Right lobe of liver (tissue), 4 donors: ENCODE measurements at regions not wholly inside any gene's neighbourhood (a gene's known extent, or its start where the extent isn't known, plus 50 kb on each side); places are given as distances from the start of the nearest gene placed in this dataset.

Source experiments
- CTCF ChIP-seq, 4 donors: fragments of 200-600 bp in 3 of 4; fragments of 450-650 bp in 1 of 4; IDR thresholded peaks; one replicate each; pipeline versions ENCODE4 v1.5.1 to v1.8.0; 2016 to 2022; ENCODE audit warnings: antibody characterized with exemption in 4 of 4, mild to moderate bottlenecking in 2 of 4
- POLR2A ChIP-seq: fragments of 450-650 bp; IDR thresholded peaks from one replicate; pipeline ENCODE4 v1.6.1; 2017; ENCODE audit warnings: antibody characterized with exemption, mild to moderate bottlenecking
- donor health status: DM: no; HTN: no; CAD: no.
- donor health status: DM: no; HTN: no; CAD: no.
- donor health status: DM: no; HTN: yes; CAD: no.

GRCh38 chr2:78261454-78261853, 739.3 kb upstream of the LRRTM4 start:
- TF ChIP-seq CTCF (IDR thresholded peaks at IDR 0.05) (no peak), POLR2A (no peak)
